ENCODE measurements at regions not wholly inside any gene's neighbourhood (a gene's known extent, or its start where the extent isn't known, plus 50 kb on each side); places are given as distances from the start of the nearest gene placed in this dataset.

- no peak for DNase-seq (ENCODE audit: low read depth in 2 of 2)
Measured at GRCh38 chr15:95793231-95793630, 537.3 kb upstream of the NR2F2 start.

GRCh38 chr15:95795386-95795785 is 535.1 kb upstream of the NR2F2 start:
- no peak overlapping the region for H3K4me2 ChIP-seq (ENCODE audit: extremely low read depth, insufficient read depth, low read length)
- no peak overlapping the region for H3K4me3 ChIP-seq (replicated peaks in 1 of 4; ENCODE audit: control extremely low read depth in 1 of 4, insufficient read depth in 1 of 4, low read depth in 3 of 4, low read length in 4 of 4)
- H3K27ac ChIP-seq (ENCODE audit: insufficient read depth, low read length) = no peak overlapping the region
- H3K9me3 ChIP-seq (ENCODE audit: control insufficient read depth, insufficient read depth, low read depth, low read length) = no peaks in the 10 kb centered on the region
- no peak for TF ChIP-seq CTCF (conservative IDR thresholded peaks at IDR 0.05 in 1 of 2, IDR thresholded peaks at IDR 0.05 in 1 of 2; ENCODE audit: low read depth in 1 of 2, low read length in 2 of 2)
- no peak for TF ChIP-seq EZH2 (IDR thresholded peaks at IDR 0.05; ENCODE audit: low read length, missing control alignments)
- no peaks in the 10 kb centered on the region for H3K27me3 ChIP-seq (ENCODE audit: control insufficient read depth, insufficient read depth, low read length)
- no peak overlapping the region for H3K9ac ChIP-seq (ENCODE audit: insufficient read depth, low read length)
- H3K36me3 ChIP-seq (ENCODE audit: control insufficient read depth, insufficient read depth, low read length) = no peaks in the 10 kb centered on the region
- H3K79me2 ChIP-seq (ENCODE audit: control insufficient read depth, insufficient read depth, low read length) = no peaks in the 10 kb centered on the region
- peaks cover 9% of the 10 kb centered on the region for H3K4me1 ChIP-seq (ENCODE audit: control insufficient read depth, extremely low read depth, insufficient read depth, low read length)
- no peak for DNase-seq (ENCODE audit: low read depth in 2 of 2)
- H4K20me1 ChIP-seq (ENCODE audit: control insufficient read depth, extremely low read depth, insufficient read depth, low read length) = no peaks in the 10 kb centered on the region
- H2AFZ ChIP-seq (ENCODE audit: low read length) = no peak overlapping the region

More at GRCh38 chr15:95793231-95793630, 537.3 kb upstream of the NR2F2 start:
- H3K79me2 ChIP-seq (ENCODE audit: control insufficient read depth, insufficient read depth, low read length) = no peaks in the 10 kb centered on the region
- no peak overlapping the region for H2AFZ ChIP-seq (ENCODE audit: low read length)
- no peaks in the 10 kb centered on the region for H3K4me1 ChIP-seq (ENCODE audit: control insufficient read depth, extremely low read depth, insufficient read depth, low read length)
- no peaks in the 10 kb centered on the region for H3K27me3 ChIP-seq (ENCODE audit: control insufficient read depth, insufficient read depth, low read length)
- H3K4me2 ChIP-seq (ENCODE audit: extremely low read depth, insufficient read depth, low read length) = no peak overlapping the region
- H3K36me3 ChIP-seq (ENCODE audit: control insufficient read depth, insufficient read depth, low read length) = no peaks in the 10 kb centered on the region
- H3K4me3 ChIP-seq (replicated peaks in 1 of 4; ENCODE audit: control extremely low read depth in 1 of 4, insufficient read depth in 1 of 4, low read depth in 3 of 4, low read length in 4 of 4) = no peak overlapping the region
- no peak overlapping the region for H3K9ac ChIP-seq (ENCODE audit: insufficient read depth, low read length)
- H3K27ac ChIP-seq (ENCODE audit: insufficient read depth, low read length) = no peak overlapping the region
- no peaks in the 10 kb centered on the region for H4K20me1 ChIP-seq (ENCODE audit: control insufficient read depth, extremely low read depth, insufficient read depth, low read length)
- TF ChIP-seq EZH2 (IDR thresholded peaks at IDR 0.05; ENCODE audit: low read length, missing control alignments) = no peak
- no peaks in the 10 kb centered on the region for H3K9me3 ChIP-seq (ENCODE audit: control insufficient read depth, insufficient read depth, low read depth, low read length)

- no peaks in the 10 kb centered on the region for H3K27me3 ChIP-seq (ENCODE audit: control insufficient read depth, insufficient read depth, low read length)
- DNase-seq (ENCODE audit: low read depth in 2 of 2) = peak; percentile 91 to 92
- H3K9ac ChIP-seq (ENCODE audit: insufficient read depth, low read length) = no peak overlapping the region
- H3K36me3 ChIP-seq (ENCODE audit: control insufficient read depth, insufficient read depth, low read length) = no peaks in the 10 kb centered on the region
- no peak for TF ChIP-seq EZH2 (IDR thresholded peaks at IDR 0.05; ENCODE audit: low read length, missing control alignments)
- no peak for TF ChIP-seq CTCF (conservative IDR thresholded peaks at IDR 0.05 in 1 of 2, IDR thresholded peaks at IDR 0.05 in 1 of 2; ENCODE audit: low read depth in 1 of 2, low read length in 2 of 2)
- no peak overlapping the region for H3K4me2 ChIP-seq (ENCODE audit: extremely low read depth, insufficient read depth, low read length)
- no peak overlapping the region for H2AFZ ChIP-seq (ENCODE audit: low read length)
- no peaks in the 10 kb centered on the region for H3K9me3 ChIP-seq (ENCODE audit: control insufficient read depth, insufficient read depth, low read depth, low read length)
- H3K4me3 ChIP-seq (replicated peaks in 1 of 4; ENCODE audit: control extremely low read depth in 1 of 4, insufficient read depth in 1 of 4, low read depth in 3 of 4, low read length in 4 of 4) = no peak overlapping the region
- no peaks in the 10 kb centered on the region for H4K20me1 ChIP-seq (ENCODE audit: control insufficient read depth, extremely low read depth, insufficient read depth, low read length)
- H3K27ac ChIP-seq (ENCODE audit: insufficient read depth, low read length) = no peak overlapping the region
- H3K79me2 ChIP-seq (ENCODE audit: control insufficient read depth, insufficient read depth, low read length) = no peaks in the 10 kb centered on the region
- peaks cover 9% of the 10 kb centered on the region for H3K4me1 ChIP-seq (ENCODE audit: control insufficient read depth, extremely low read depth, insufficient read depth, low read length)
Measured at GRCh38 chr15:95799286-95800200, 531.0 kb upstream of the NR2F2 start.

Data from fibroblast of lung (primary cell).